Gastroesophageal sphincter (tissue), 3 donors: ENCODE measurements at regions not wholly inside any gene's neighbourhood (a gene's known extent, or its start where the extent isn't known, plus 50 kb on each side); places are given as distances from the start of the nearest gene placed in this dataset.
"Not testable (repeated sequence)": the region's sequence is repeated elsewhere in the genome, so short reads cannot be mapped to it uniquely, and the experiment has no call there.

ENCODE experiments used
- POLR2A ChIP-seq, 2 donors: fragments of 450-650 bp; IDR thresholded peaks; one replicate each; pipeline ENCODE4 v1.6.1; 2017; ENCODE audit warnings: antibody characterized with exemption in 2 of 2, mild to moderate bottlenecking in 2 of 2, moderate library complexity in 1 of 2
- POLR2AphosphoS5 ChIP-seq: sonication (generic); formaldehyde crosslinking; IDR thresholded peaks from one replicate; pipeline ENCODE4 v1.6.1; 2017; ENCODE audit warnings: antibody characterized with exemption
- TF ChIP-seq, protein P1 (sequence below), 4 experiments: fragments of 200-600 bp in 2 of 4; fragments of 450-650 bp in 2 of 4; sonication (generic) in 1 of 4; IDR thresholded peaks; one replicate each; pipeline ENCODE4 v1.5.1; 2017 to 2019; ENCODE audit warnings: antibody characterized with exemption in 4 of 4, mild to moderate bottlenecking in 2 of 4, moderate library complexity in 2 of 4

- not testable (repeated sequence) for TF ChIP-seq POLR2A (IDR thresholded peaks at IDR 0.05); POLR2AphosphoS5
- TF ChIP-seq, protein P1, sequence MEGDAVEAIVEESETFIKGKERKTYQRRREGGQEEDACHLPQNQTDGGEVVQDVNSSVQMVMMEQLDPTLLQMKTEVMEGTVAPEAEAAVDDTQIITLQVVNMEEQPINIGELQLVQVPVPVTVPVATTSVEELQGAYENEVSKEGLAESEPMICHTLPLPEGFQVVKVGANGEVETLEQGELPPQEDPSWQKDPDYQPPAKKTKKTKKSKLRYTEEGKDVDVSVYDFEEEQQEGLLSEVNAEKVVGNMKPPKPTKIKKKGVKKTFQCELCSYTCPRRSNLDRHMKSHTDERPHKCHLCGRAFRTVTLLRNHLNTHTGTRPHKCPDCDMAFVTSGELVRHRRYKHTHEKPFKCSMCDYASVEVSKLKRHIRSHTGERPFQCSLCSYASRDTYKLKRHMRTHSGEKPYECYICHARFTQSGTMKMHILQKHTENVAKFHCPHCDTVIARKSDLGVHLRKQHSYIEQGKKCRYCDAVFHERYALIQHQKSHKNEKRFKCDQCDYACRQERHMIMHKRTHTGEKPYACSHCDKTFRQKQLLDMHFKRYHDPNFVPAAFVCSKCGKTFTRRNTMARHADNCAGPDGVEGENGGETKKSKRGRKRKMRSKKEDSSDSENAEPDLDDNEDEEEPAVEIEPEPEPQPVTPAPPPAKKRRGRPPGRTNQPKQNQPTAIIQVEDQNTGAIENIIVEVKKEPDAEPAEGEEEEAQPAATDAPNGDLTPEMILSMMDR (IDR thresholded peaks at IDR 0.05), result not testable (repeated sequence)
Measured at GRCh38 chr14:45919995-45920394, 667.0 kb upstream of the MIS18BP1 start.
